NCI-H2196 treated with DMSO at 0.1 percent for 48 hours (cell line): ENCODE measurements at regions not wholly inside any gene's neighbourhood (a gene's known extent, or its start where the extent isn't known, plus 50 kb on each side); places are given as distances from the start of the nearest gene placed in this dataset.
"Not testable (repeated sequence)": the region's sequence is repeated elsewhere in the genome, so short reads cannot be mapped to it uniquely, and the experiment has no call there.

Experiments
- DNase-seq: peaks from one replicate; lab custom pipeline; 2025; ENCODE audit not compliant: unreplicated experiment; lab: John Stamatoyannopoulos, UW

DNA sequence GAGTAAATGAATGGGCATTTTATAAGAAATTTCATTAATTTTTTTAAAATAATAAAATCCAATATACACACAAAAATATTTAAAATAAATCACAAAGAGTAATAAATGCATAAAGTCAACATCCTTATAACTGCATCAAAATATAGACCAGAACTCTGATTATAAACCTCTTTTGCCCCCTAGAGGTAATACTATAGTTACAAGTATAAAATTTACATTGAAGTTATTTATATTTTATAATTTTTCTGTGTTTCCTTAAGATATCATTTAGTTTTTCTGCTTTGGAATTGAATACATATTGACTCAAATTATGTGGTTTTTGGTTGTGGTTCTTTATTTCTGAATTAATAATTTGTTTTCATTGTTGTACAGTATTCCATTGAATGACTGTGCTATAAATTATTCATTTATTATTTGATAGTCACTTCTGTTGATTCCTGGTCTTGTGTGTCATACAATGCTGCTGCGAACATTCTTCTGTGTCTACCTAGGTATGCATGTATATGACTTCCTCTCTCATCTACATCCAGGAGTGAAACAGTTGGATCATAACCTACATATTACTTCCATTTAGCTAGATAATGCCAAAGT, 673.6 kb downstream of the IPMK start:
- no peak for DNase-seq

DNA sequence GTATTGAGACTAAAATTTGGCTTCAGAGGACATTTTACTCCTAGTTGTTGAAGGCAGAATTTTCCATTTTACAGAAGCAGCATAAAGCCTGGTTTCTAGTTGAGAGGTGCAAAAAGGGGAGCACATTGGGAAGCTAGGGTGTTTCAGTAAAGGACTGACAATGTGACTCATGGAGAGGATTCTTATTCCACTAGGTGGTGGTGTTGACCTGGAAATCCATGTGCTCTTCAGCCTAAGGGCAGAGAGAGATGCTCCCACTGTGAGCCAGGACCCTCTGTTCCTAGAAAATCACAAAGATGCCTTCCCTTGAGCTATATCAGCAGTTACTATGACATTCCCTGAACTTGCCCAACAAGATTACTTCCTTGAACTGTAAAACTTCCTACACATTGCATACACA, 687.8 kb downstream of the IPMK start:
- DNase-seq = no peak

DNA sequence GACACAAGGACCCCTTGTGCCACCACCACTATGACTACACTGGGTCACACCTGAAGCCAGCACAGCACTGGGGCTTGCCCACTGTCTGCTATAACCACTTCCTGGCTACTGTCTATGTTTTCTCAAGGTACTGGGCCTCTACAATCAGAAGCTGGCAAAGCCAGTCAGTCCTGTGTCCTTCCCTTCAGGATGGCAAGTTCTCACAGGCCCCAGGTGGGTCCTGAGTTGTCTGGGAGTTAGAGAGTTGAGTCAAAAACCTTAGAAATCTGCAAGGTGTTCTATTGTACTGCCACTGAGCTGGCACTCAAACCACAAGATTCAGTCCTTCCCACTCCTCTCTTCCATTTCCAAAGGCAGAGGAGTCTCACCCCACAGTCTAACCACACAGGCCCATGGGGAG, 705.5 kb downstream of the IPMK start:
- DNase-seq = no peak

DNA sequence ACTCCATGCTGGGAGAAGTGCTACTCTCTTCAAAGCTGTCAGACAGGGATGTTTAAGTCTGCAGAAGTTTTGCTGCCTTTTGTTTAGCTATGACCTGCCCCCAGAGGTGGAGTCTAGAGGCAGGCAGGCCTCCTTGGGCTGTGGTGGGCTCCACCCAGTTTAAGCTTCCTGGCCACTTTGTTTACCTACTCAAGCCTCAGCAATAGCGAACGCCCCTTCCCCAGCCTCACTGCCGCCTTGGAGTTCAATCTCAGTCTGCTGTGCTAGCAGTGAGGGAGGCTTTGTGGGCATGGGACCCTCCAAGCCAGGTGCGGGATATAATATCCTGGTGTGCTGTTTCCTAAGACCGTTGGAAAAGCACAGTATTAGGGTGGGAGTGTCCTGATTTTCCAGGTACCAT, 715.9 kb downstream of the IPMK start:
- DNase-seq = not testable (repeated sequence)

DNA sequence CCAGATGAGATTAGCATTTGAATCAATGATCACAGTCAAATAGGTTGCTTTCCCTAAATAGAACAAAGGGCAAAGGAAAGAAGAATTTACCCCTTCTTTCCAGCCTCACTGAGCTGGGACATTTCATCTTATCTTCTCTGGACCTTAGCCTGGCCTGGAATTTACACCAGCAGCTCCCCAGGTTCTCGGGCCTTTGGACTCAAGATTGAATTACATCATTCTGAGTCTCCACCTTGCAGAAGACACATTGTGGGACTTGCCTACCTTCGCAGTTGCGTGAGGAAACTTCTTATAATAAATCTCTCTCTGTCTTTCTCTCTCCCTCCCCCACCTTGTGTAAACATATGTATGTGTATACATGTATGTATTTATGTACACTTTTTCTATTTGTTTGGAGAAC, 732.4 kb downstream of the IPMK start:
- DNase-seq = no peak

DNA sequence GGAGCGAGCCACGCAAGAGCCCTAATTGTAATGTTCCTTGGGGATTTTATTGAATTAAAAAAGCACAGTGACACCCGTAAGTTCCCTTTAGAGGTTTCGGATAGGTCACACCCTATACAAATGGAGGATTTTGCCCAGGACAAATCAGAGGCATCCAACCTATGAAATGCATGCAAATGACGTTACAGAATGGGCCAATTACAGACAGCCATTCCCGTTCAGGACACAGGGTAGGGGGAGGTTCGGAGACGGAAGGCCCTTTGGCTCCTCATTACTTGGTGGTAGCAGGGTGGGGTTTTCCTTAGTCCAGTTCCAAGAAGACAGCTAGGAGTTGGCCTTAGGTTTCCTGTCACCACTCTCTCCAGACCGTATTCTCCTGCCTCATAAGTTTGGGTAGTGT, 754.1 kb downstream of the IPMK start:
- no peak for DNase-seq

DNA sequence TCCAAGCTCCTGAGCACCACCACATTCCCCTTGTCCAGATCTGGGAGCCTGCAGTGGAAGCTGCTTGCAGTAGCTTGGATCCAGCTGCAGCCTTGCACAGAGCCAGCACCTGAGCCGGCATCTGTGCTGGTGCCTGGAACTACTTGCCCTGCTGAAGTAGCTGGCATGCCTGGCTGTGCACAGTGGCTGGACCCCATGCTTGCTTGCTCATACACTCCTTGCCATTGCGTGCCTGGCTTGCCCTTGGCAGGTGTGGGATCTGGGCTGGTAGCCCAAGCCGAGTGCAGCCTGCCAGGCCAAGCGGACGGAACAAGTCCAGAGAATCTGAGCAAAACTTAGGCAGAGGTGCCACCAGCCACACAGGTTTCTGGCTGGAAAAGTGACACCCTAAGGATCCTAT, 759.9 kb downstream of the IPMK start:
- DNase-seq = no peak

DNA sequence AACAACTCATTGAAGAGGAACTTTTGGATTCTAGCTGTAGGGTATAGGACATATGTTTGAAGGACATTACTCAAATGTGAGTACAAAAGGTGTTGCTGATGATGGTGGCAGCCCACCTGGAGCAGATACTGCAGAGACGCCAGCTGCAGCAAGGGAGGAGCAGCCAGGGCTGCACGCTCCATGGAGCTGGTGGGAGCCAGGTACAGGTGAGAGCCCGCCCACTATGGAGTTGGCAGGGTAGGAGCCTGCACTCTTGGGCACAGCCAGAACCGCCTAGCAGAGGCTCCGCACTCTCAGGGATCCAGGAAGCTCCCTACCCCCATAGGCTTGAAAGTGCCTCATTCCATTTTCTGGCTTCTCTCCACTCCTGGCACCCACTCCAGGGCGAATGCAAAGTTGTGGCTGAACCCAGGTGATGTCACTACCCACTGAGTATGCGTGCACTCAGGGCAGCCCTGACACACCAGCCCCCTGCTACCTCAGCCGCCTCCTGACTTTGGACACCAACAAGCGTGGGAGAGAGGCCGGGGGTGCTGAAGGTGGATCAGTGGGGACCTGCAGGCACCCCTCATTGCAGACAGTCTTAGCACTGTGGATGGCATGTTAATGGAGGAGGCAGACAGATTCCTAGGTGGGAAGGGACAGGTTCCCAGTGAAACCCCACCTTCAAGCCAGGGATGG, 761.1 kb downstream of the IPMK start:
- no peak for DNase-seq

DNA sequence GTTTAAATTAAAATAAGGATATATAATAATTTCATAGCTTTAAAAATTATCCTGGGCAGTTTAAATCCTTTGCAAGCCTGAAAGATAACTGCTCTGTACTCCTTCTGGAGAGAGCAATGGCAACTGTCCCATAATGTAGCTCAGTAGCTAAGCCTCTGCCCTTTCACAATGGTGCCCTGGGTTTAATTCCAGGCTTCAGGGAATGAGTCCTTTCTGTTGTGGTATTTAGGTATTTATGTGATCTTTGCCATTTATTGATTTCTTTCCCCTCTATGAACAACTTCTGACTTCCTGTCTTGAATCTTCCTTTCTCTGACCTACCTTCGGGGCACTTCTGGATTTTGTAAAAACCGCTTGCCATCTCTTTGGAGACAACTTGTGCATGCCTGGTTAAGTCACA, 773.2 kb downstream of the IPMK start:
- DNase-seq = no peak

DNA sequence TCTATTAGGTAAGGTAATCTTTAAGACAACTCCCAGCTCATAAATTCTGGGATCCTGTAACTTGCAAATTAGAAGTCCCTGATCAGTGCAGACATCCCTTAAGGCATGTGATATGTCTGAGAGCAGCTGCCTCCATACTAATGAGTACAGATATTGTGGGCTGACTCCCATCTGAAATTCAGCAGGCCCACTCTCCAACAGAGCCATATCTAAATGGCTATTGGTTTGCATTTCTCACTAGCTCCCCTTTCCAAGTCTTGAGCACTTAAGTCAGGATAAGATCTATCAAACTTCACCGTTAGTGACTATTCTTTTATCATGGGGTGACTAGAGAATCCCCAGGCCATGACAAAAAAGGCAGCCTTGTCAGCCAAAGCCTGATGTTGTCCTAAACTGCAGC, 785.4 kb downstream of the IPMK start:
- no peak for DNase-seq

DNA sequence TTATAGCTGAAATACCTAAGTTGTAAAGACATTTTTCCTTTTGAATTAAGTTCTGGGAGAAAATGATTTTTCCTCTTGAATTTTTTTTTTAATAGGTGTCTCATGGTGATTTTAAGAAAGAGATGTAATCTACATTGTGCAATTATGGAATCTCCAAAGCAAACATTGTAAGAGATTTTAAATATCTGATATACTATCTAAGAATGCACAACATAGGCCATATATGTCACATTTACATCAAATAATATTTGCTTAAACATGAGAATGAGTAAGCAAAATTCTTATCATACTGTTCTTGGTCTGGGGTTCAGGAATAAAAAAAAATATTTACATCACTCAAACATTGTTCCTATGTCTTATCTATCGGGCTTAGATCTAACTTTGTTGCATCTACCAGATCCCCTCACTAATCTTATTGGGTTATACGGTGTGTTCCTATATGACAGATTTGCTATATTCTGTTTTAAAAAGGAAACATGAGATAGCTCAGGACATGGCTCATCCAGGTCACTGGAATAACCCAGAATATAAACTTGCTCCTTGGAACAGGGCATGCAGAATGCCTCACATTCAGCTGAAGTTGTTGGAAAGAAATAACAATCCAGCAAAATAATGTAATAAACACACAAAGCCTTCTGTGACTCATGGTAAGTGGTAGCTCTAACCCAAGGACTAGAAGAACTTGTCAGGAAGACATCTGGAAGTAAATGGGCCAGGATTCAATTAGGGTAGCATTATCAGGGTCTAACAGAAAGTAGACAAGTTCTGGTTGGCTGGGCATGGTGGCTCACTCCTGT, 794.7 kb downstream of the IPMK start:
- no peak for DNase-seq

DNA sequence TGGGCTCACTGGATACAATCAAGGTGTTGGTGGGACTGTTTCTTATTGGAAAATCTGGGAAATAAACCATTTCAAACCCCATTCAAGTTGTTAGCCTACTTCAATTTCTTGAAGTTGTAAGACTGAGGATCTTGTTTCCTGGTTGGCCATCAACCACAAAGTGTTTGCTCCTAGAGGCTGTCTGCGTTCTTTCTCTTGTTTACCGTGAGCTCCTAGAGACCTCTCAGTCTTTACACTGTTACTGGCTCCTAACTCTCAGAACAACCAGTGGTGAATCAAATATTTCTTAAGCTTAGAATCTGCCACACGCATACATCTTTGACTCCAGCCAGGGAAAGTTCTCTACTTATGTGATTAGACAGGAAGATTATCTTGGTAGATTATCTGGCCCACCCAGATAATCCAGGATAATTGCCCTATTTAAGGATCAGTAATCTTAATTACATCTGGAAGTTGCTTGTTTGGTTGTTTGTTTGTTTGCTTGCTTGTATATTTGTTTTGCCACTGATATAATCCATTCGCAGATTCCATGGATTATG, 798.7 kb downstream of the IPMK start:
- DNase-seq = no peak

DNA sequence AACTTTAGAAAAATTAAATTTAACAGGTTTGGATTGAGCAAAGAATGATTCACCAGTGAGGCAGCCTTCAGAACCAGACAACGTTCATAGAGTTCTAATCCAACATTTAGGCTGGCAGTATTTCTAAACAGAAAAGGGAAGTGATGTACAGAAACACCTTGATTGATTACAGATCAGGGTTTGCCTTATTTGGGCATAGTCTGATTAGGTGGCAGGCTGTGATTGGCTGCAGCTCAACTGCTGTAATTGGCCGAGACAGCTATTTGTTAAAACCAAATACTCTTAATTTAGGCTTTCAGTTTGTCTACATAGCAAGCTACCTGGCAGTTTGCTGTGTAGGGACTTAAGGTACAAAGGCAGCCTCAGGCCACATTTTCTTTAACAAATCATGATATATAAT, 802.5 kb downstream of the IPMK start:
- no peak for DNase-seq

DNA sequence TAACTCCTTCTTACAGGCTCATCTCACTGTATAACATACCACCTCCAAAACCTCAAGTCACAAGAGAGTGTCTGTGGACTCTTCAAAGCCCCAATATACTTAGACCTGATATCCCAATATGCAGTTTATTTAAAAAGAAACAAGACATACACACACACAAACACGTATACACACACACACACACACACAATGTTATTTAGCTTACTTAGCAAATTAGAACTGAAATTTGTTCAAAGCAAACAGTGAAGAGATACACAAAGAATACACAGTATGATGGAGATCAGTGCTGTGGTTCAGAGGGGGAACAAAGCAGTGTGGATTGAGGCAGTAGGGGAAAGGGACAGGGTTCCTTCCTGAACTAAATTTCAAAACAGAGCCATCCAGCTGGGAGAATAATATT, 807.2 kb downstream of the IPMK start:
- DNase-seq = no peak

DNA sequence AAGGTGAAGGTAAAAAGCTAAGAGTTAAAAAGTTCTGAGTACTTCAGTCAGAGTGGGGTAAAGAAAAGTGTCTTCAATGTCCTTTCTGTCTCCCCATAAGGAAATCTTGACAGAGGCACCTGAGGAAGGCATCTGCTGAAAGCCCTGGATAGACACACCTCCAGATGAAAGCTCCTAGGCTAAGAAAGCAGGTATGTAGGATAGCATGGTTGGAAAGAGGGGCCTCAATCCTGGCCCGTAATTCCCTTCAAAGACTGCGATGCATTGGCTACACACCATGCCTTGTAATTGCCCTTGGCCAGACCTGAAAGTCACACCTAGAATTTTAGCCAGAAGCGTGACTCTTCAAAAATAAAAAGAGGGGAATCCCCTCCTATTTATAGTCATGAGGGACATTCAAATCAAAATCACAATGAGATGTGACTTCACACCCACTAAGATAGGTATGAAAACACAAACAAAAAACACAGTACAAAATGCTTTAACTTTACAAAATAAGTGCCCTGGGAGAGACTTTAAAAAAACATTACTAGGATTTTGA, 809.7 kb downstream of the IPMK start:
- no peak for DNase-seq

DNA sequence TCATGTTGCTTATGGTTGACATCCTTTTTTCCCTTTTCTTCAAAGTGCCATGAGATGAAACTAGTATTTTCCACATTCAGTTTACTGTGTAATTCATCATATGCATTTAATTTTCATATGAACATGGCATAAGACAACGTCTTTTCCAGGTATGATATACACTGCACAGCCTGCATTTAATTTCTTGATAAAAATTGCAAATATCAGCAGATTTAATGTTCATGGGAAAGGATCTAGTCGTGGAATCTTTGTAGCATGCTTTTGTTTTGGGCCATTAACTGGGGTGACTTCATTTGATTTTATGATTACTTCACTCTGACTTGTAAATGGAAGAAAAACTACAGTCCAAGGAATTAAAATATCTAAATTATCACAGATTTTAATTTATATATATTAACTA, 837.3 kb downstream of the IPMK start:
- no peak for DNase-seq

DNA sequence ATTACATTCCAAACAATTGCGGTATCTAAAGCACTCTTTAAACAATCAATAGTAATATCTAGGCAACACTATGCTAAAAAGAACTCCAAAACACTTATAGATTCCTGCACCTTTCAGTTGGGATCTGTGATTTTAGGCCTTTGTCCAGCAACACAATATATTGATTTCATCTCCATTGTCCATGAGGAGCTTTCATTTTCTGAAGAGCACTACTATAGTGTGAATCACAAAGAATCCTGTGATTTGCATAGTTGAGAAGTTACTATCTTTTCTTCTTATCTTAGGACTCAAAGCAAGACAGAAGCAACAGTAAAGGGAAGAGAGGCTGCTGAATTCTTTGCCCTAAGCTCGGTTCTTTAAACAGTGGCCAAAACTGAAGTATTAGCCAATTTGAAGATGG, 846.8 kb downstream of the IPMK start:
- no peak for DNase-seq

DNA sequence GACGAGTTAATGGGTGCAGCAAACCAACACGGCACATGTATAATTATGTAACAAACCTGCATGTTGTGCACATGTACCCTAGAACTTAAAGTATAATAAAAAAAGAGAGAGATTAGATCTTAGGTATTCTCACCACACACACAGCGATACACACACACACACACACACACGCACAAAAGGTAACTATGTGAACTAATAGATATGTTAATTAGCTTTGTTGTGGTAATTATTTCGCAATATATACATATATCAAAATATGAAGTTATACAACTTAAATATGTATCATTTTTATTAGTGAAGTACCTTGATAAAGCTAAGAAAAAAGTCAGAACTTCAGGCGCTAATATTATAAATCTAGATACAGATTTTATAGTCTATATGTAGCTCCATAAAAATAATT, 849.2 kb downstream of the IPMK start:
- no peak for DNase-seq

DNA sequence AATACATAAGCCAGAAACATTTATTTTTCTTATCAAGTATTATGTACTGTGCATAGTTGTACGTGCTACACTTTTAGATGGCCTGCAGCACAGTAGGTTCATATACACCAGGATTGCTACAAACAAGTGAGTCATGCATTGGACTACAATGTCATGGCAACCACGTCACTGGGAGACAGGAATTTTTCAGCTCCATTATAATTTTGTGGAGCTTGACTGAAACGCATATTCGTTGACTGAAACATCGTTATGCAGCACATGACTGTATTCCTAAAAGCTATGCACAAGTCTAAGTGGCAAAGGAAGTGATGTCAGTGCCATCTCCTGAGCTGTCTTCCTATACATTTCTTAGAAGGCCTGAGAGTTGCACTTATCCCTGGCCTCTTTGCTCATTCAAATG, 871.8 kb downstream of the IPMK start:
- DNase-seq = no peak

DNA sequence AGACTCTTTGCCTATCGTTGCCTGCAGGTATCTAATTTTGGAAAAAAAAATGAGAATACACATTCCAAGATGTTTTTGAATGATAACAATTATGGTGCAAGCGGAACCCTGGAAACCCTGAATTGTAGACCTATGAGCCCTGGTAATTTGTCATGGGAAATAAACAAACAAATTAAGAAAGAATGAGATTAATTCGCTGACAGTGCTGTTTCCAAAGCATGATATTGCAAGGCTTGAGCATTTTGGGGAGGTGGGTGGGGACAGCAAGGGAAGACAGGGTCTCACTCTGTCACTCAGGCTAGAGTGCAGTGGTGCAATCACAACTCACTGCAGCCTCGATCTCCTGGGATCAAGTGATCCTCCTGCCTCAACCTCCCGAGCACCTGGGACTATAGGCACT, 900.3 kb downstream of the IPMK start:
- DNase-seq = no peak

DNA sequence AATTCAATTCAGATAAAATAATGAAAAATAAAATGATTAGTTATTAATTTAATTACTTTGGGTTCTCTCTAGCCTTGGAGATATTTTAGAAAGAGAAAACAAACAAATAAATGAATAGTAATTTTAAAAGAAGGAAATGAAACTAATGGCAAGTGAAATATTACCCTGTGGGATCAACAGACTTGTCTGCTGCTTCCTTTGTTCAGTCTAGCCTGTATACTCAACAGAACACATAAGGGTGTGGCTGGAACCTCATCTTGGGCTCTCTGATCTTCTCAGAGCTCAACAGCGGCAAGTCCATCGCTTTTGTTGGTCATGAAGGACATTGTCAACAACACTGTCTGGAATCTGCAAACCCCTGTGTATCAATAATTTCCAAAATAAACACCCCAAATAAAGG, 904.9 kb downstream of the IPMK start:
- no peak for DNase-seq

DNA sequence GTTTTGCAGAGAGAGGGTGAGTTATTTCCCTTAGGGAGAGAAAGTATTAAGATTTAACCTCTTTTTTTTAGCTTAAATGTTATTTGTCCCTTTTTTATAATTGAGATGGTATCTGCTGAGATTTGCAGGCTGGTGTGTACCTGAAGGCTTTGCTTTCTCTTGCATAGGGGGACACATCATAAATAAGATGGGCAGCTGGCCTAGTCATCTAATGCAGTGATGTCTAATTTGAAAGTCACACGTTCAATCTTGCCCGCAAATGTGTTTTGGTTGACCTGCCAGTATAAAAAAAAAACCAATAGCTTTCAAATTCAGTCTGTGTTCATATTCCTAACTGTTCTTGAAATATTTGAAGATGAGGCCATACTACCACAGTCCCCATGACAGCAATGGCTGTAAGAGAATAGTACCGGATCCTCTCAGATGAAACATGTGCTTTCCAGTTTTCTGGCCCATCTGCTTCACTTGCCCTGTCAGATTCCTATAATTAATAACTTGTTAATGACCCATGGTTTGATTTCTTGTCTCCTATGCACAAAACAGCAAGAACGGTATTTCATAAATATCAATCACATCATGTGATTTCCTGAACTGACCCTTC, 914.2 kb downstream of the IPMK start:
- no peak for DNase-seq
